Activated CD8-positive, alpha-beta T cell treated with anti-CD3 and anti-CD28 coated beads, Interleukin-2, amount 10 ng/mL, durations not matched to agents 7 days and 5 days (primary cell): ENCODE measurements at regions not wholly inside any gene's neighbourhood (a gene's known extent, or its start where the extent isn't known, plus 50 kb on each side); places are given as distances from the start of the nearest gene placed in this dataset.

Experiments used
- ATAC-seq: fragments of 150-1000 bp; cut with Tn5 transposase; one replicate; pipeline ENCODE4 v1.10.0; 2021; ENCODE audit warnings: moderate library complexity
- CTCF ChIA-PET: fragments of 350-600 bp; sonication (Branson Sonifier 250); formaldehyde crosslinking; loops from one replicate; lab custom pipeline; 2021; ENCODE audit warnings: antibody characterized with exemption; lab: Charles Lee
- POLR2A ChIA-PET: fragments of 350-600 bp; sonication (Branson Sonifier 250); formaldehyde crosslinking; loops from one replicate; lab custom pipeline; 2021; ENCODE audit warnings: antibody characterized with exemption; lab: Charles Lee
- DNase-seq: peaks from one replicate; pipeline ENCODE4 v3.0.0-alpha.2; 2020
- H3K27ac Mint-ChIP-seq: one replicate; pipeline ENCODE4 v1.8.0; 2021; ENCODE audit warnings: mild to moderate bottlenecking, mixed read lengths
- H3K27me3 Mint-ChIP-seq: one replicate; pipeline ENCODE4 v1.8.0; 2021; ENCODE audit warnings: low read depth, mixed read lengths
- H3K36me3 Mint-ChIP-seq: one replicate; pipeline ENCODE4 v1.8.0; 2021; ENCODE audit warnings: low read depth, mixed read lengths
- H3K4me1 Mint-ChIP-seq: one replicate; pipeline ENCODE4 v1.8.0; 2021; ENCODE audit warnings: low read depth, mixed read lengths
- H3K4me3 Mint-ChIP-seq: one replicate; pipeline ENCODE4 v1.8.0; 2021; ENCODE audit warnings: mild to moderate bottlenecking, mixed read lengths
- H3K9me3 Mint-ChIP-seq: one replicate; pipeline ENCODE4 v1.8.0; 2022; ENCODE audit warnings: mixed read lengths; ENCODE audit not compliant: insufficient read depth

GRCh38 chr10:6737080-6737641, 157.1 kb upstream of the PRKCQ start:
- POLR2A ChIA-PET, result no interaction called here

DNA sequence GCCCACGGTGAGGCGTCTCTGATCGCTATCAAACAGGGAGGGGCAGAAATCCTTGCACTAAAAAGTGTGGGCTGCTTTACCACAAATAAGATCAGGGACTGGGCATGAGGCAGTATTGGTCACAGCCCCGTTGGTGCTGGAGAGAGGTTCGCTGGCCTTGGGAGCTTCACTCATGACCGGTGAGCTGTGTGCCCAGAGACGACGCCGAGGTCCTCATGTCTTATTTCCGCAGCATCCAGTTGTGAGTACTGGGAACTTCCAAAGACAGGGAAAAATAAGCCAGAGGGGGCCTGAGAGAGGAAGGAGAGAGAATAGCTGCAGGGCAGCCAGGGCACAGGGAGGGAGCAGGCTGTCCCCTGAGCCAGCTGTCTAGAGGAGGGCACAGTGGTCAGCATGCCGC, 154.2 kb upstream of the PRKCQ start:
- Mint-ChIP-seq H3K27ac (no peak overlapping the region), H3K9me3 (no peaks in the 10 kb centered on the region), H3K4me1 (peaks cover 5% of the 10 kb centered on the region), H3K27me3 (peaks cover 41% of the 10 kb centered on the region), H3K36me3 (no peaks in the 10 kb centered on the region), H3K4me3 (no peak overlapping the region)
- ATAC-seq, result no peak
- ChIA-PET CTCF (interaction anchor here (1.6 kb wide), 1 partner anchor 56 kb away, joined by 3 read pairs; no protein-coding TSS in a partner anchor), POLR2A (no interaction called here)
- DNase-seq, result no peak

More at GRCh38 chr10:6737080-6737641, 157.1 kb upstream of the PRKCQ start:
- Mint-ChIP-seq H3K4me3 (no peak overlapping the region), H3K27me3 (peaks cover 33% of the 10 kb centered on the region), H3K9me3 (no peaks in the 10 kb centered on the region), H3K4me1 (peaks cover 5% of the 10 kb centered on the region), H3K27ac (no peak overlapping the region), H3K36me3 (no peaks in the 10 kb centered on the region)
- CTCF ChIA-PET, result no interaction called here
- DNase-seq (no peak), ATAC-seq (no peak)

- no peak overlapping the region for H3K27ac Mint-ChIP-seq
- no peaks in the 10 kb centered on the region for H3K9me3 Mint-ChIP-seq
- ChIA-PET POLR2A (no interaction called here), CTCF (interaction anchor here (1.0 kb wide), 1 partner anchor 285 kb away, joined by 3 read pairs; no protein-coding TSS in a partner anchor)
- no peaks in the 10 kb centered on the region for H3K36me3 Mint-ChIP-seq
- H3K4me1 Mint-ChIP-seq, result no peaks in the 10 kb centered on the region
- DNase-seq (no peak), ATAC-seq (no peak)
- peaks cover 50% of the 10 kb centered on the region for H3K27me3 Mint-ChIP-seq
- H3K4me3 Mint-ChIP-seq, result no peak overlapping the region
Observed at GRCh38 chr10:6729861-6730344, 149.8 kb upstream of the PRKCQ start.

DNA sequence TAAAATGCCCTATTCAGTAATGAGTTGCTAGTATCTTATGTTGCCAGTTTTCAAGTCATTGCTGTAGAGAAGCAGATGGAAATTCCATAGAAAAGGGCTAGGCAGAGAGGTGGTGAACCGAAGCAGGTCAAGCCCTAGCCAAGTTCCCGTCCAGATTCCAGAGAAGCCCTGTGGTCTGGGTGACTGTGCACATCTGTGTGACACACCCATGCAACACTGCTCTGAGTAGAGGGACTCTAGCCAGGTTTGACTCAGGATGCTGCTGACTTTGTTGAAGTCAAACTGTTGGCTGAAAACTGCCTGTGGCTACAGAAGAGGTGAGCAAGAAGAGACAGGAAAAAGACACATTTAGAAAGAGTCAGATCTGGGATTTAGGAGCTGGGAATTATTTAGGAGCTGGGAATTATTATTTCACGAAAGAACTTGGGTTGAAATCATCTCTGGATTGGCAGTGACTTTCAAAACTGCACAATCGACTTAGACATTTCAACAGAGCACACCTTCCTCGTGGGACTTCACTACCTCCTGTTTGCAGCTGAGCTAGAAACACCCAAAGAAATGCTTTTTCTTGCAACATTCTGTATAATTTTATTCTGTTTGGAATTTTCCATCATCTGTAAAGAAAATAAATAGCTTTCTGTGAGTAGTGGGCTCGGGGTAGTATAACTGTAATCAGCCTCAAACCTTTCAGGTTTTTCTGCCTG, 149.1 kb upstream of the PRKCQ start:
- Mint-ChIP-seq H3K27me3 (peaks cover 50% of the 10 kb centered on the region), H3K4me1 (no peaks in the 10 kb centered on the region), H3K27ac (no peak overlapping the region), H3K4me3 (no peak overlapping the region), H3K36me3 (no peaks in the 10 kb centered on the region), H3K9me3 (no peaks in the 10 kb centered on the region)
- no peak for ATAC-seq
- no peak for DNase-seq
- CTCF ChIA-PET, result no interaction called here
- POLR2A ChIA-PET, result no interaction called here

- no peaks in the 10 kb centered on the region for H3K4me1 Mint-ChIP-seq
- no peaks in the 10 kb centered on the region for H3K36me3 Mint-ChIP-seq
- ATAC-seq (no peak), DNase-seq (no peak)
- ChIA-PET CTCF (no interaction called here), POLR2A (interaction anchor here (0.5 kb wide), 1 partner anchor 188 kb away, joined by 3 read pairs; no protein-coding TSS in a partner anchor)
- peaks cover 54% of the 10 kb centered on the region for H3K27me3 Mint-ChIP-seq
- no peak overlapping the region for H3K4me3 Mint-ChIP-seq
- no peak overlapping the region for H3K27ac Mint-ChIP-seq
- no peaks in the 10 kb centered on the region for H3K9me3 Mint-ChIP-seq
Observed at GRCh38 chr10:6726924-6727323, 146.8 kb upstream of the PRKCQ start.

DNA sequence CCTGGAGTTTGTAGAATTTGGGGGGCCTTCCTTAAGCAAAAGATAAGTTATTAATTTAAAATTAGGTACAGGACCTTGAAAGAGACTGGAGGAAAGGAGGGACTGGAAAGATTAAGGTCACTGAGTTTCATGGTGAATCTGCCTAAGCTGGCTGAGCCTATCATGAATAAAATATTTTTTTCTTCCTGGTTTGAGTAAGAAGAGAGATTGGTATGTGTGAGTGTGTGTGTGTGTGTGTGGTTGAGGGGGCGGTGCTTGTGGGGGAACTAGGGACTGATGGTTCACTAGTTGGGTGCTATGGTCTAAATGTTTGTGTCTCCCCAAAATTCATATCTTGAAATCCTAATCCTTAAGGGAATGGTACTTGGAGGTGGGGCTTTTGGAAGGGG, 142.5 kb upstream of the PRKCQ start:
- H3K27me3 Mint-ChIP-seq, result peaks cover 40% of the 10 kb centered on the region
- H3K27ac Mint-ChIP-seq, result no peak overlapping the region
- ATAC-seq (no peak), DNase-seq (no peak)
- peaks cover 6% of the 10 kb centered on the region for H3K4me1 Mint-ChIP-seq
- no peak overlapping the region for H3K4me3 Mint-ChIP-seq
- CTCF ChIA-PET, result no interaction called here
- H3K36me3 Mint-ChIP-seq, result no peaks in the 10 kb centered on the region
- POLR2A ChIA-PET, result no interaction called here
- H3K9me3 Mint-ChIP-seq, result no peaks in the 10 kb centered on the region

DNA sequence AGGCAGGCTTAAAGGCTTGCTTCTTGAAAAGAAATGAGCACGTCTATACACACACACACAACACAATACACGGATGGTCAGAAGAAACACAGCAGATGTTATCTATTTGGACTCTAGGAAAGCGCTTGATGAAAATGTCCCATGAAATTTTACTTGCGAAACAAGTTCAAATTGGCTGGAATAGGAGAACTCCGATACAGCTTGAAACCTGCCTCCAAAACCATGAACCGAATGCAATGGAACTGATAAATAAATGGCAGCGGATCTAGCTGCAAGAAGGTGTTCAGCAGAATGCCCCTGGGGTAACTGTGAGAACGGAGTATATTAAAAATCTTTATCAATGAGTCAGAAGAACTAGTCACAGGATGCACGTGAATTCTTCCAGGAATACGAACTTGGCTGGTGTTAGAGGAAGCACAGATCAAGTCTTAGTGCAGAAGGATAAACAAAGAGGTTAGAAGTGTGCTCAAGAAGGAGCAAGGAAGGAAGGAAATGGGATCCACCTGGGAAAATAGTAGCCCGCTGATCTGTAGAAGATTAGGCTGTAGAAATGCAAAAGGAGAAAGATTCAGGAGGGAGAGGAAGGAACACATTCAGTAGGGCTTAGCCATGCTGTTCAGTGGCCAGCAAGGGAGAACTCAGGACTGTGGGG, 142.0 kb upstream of the PRKCQ start:
- ATAC-seq, result no peak
- Mint-ChIP-seq H3K36me3 (no peaks in the 10 kb centered on the region), H3K27ac (no peak overlapping the region), H3K4me1 (peaks cover 6% of the 10 kb centered on the region), H3K9me3 (no peaks in the 10 kb centered on the region), H3K4me3 (no peak overlapping the region), H3K27me3 (peaks cover 39% of the 10 kb centered on the region)
- ChIA-PET POLR2A (no interaction called here), CTCF (no interaction called here)
- DNase-seq, result no peak

DNA sequence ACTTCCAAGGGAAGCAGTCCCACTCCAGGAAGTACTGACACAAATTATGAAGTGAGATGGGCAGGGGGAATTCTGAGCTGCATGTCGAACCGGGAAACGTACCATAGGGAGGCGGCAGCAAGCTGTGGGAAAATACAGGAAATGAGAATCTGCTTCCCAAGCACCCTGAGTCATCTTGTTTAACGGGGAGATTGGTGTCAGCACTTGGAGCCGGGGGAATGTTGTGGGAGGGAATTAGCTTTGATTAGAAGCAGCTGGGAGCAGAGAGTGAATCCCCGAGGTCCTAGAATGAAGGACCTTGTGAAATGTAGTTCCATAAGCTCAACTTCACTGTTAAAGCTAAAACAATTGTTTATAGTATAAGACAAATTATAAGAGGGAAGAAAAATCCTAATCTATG, 141.4 kb upstream of the PRKCQ start:
- Mint-ChIP-seq H3K4me1 (peaks cover 6% of the 10 kb centered on the region), H3K36me3 (no peaks in the 10 kb centered on the region), H3K27ac (no peak overlapping the region), H3K27me3 (peaks cover 39% of the 10 kb centered on the region), H3K9me3 (no peaks in the 10 kb centered on the region), H3K4me3 (no peak overlapping the region)
- no peak for ATAC-seq
- ChIA-PET CTCF (no interaction called here), POLR2A (no interaction called here)
- DNase-seq, result no peak

GRCh38 chr10:6719561-6719960, 139.5 kb upstream of the PRKCQ start:
- Mint-ChIP-seq H3K27ac (no peak overlapping the region), H3K27me3 (peaks cover 40% of the 10 kb centered on the region), H3K36me3 (no peaks in the 10 kb centered on the region), H3K4me1 (peaks cover 6% of the 10 kb centered on the region), H3K4me3 (no peak overlapping the region), H3K9me3 (no peaks in the 10 kb centered on the region)
- ChIA-PET CTCF (no interaction called here), POLR2A (no interaction called here)
- no peak for DNase-seq
- ATAC-seq, result no peak

GRCh38 chr10:6718550-6718949, 138.5 kb upstream of the PRKCQ start:
- Mint-ChIP-seq H3K4me3 (no peak overlapping the region), H3K9me3 (no peaks in the 10 kb centered on the region), H3K36me3 (no peaks in the 10 kb centered on the region), H3K4me1 (peaks cover 10% of the 10 kb centered on the region), H3K27me3 (peaks cover 35% of the 10 kb centered on the region), H3K27ac (no peak overlapping the region)
- POLR2A ChIA-PET, result no interaction called here
- ATAC-seq (no peak), DNase-seq (no peak)
- CTCF ChIA-PET, result no interaction called here

- CTCF ChIA-PET, result interaction anchor here (0.6 kb wide), 1 partner anchor 612 kb away, joined by 3 read pairs; no protein-coding TSS in a partner anchor
- Mint-ChIP-seq H3K9me3 (no peaks in the 10 kb centered on the region), H3K4me1 (peaks cover 15% of the 10 kb centered on the region), H3K36me3 (no peaks in the 10 kb centered on the region), H3K4me3 (no peak overlapping the region), H3K27me3 (peaks cover 26% of the 10 kb centered on the region), H3K27ac (no peak overlapping the region)
- POLR2A ChIA-PET, result interaction anchor here (0.7 to 0.8 kb wide), 2 partner anchors 125 to 1742 kb away, joined by 3 read pairs; no protein-coding TSS in a partner anchor
- ATAC-seq (no peak), DNase-seq (no peak)
Observed at GRCh38 chr10:6716516-6716915, 136.4 kb upstream of the PRKCQ start.

DNA sequence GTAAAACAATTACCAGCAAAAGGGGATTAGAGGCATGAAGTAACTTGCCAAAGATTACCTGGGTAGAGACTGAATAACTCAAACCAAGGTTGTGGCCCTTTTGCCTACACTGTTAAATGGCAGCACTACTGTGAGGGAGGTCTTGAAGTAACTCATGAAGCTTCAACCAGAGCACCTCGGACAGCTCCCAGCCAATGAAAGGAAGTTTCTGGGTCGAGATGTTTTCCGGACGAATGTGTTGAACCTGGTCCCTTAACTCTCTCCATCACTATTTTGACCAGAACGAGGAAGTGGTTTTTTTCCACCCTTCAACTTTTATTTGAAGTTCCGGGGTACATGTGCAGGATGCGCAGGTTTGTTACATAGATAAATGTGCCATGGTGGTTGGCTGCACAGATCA, 133.6 kb upstream of the PRKCQ start:
- H3K4me1 Mint-ChIP-seq, result peaks cover 9% of the 10 kb centered on the region
- peak; percentile 63 for ATAC-seq
- peak; percentile 59 for DNase-seq
- no peak overlapping the region for H3K27ac Mint-ChIP-seq
- H3K36me3 Mint-ChIP-seq, result no peaks in the 10 kb centered on the region
- H3K9me3 Mint-ChIP-seq, result no peaks in the 10 kb centered on the region
- no peak overlapping the region for H3K4me3 Mint-ChIP-seq
- CTCF ChIA-PET, result no interaction called here
- peaks cover 39% of the 10 kb centered on the region for H3K27me3 Mint-ChIP-seq
- POLR2A ChIA-PET, result no interaction called here
